ENCODE measurements at regions not wholly inside any gene's neighbourhood (a gene's known extent, or its start where the extent isn't known, plus 50 kb on each side); places are given as distances from the start of the nearest gene placed in this dataset.

GRCh38 chr16:86786338-86786737 is 208.0 kb downstream of the FOXL1 start:
- CTCF ChIA-PET: no interaction called here
- TF ChIP-seq HDAC2 (IDR thresholded peaks at IDR 0.05): no peak
- TF ChIP-seq TP53 (CRISPR knock-in tag; IDR thresholded peaks at IDR 0.05): no peak
- no peak for TF ChIP-seq GATA3 (IDR thresholded peaks at IDR 0.05; ENCODE audit: borderline replicate concordance)
- no peak for TF ChIP-seq SREBF2 (IDR thresholded peaks at IDR 0.05)

GRCh38 chr16:86786994-86787393 is 208.6 kb downstream of the FOXL1 start:
- TF ChIP-seq CBX2 (IDR thresholded peaks at IDR 0.05; ENCODE audit: borderline replicate concordance, low read depth): no peak
- TF ChIP-seq PHF8 (IDR thresholded peaks at IDR 0.05; ENCODE audit: borderline replicate concordance, low read depth): no peak
- no peak for TF ChIP-seq NPAS2 (CRISPR knock-in tag; IDR thresholded peaks at IDR 0.05; ENCODE audit: borderline replicate concordance)
- no peak for TF ChIP-seq POLR2AphosphoS2 (conservative IDR thresholded peaks at IDR 0.05; ENCODE audit: low read length)
- no peak for TF ChIP-seq KDM5A (IDR thresholded peaks at IDR 0.05)
- TF ChIP-seq BCL3 (IDR thresholded peaks at IDR 0.05): no peak
- TF ChIP-seq CHD4 (IDR thresholded peaks at IDR 0.05; ENCODE audit: borderline replicate concordance): no peak
- TF ChIP-seq CTCF (IDR thresholded peaks at IDR 0.05): no peak
- no peak for TF ChIP-seq HDAC2 (IDR thresholded peaks at IDR 0.05)
- TF ChIP-seq ZSCAN20 (CRISPR knock-in tag; IDR thresholded peaks at IDR 0.05): no peak
- no peak for TF ChIP-seq ELK1 (IDR thresholded peaks at IDR 0.05; ENCODE audit: low read depth, low read length)
- no peak for TF ChIP-seq FOSL2 (IDR thresholded peaks at IDR 0.05)
- TF ChIP-seq FOSL2 (CRISPR knock-in tag; IDR thresholded peaks at IDR 0.05): no peak
- TF ChIP-seq ESRRA (IDR thresholded peaks at IDR 0.05; ENCODE audit: borderline replicate concordance, low read length): no peak
- TF ChIP-seq MAFK (IDR thresholded peaks at IDR 0.05; ENCODE audit: partially characterized antibody): no peak
- no peak for TF ChIP-seq POLR2A (IDR thresholded peaks at IDR 0.05; ENCODE audit: low read length)
- TF ChIP-seq ZNF302 (CRISPR knock-in tag; IDR thresholded peaks at IDR 0.05): no peak
- no peak for TF ChIP-seq FOSB (CRISPR knock-in tag; IDR thresholded peaks at IDR 0.05)
- no peak overlapping the region for H3K4me3 ChIP-seq
- ATAC-seq (no peak), DNase-seq (ENCODE audit: low read depth in 1 of 2, low spot score in 1 of 2) (no peak), FAIRE-seq (no peak)
- ChIA-PET CTCF (no interaction called here), POLR2A (no interaction called here)
- WGBS (ENCODE audit: missing lambda C conversion rate): 79% methylated on average over 1 of the region's 1 CpG
- H3K9me3 ChIP-seq: no peaks in the 10 kb centered on the region
- no peaks in the 10 kb centered on the region for H3K4me1 ChIP-seq
- no peak overlapping the region for H3K4me2 ChIP-seq
- no peak overlapping the region for H3K27ac ChIP-seq

More at GRCh38 chr16:86786338-86786737, 208.0 kb downstream of the FOXL1 start:
- Histone ChIP-seq H3K4me1 (no peaks in the 10 kb centered on the region), H3K27ac (no peak overlapping the region), H3K4me2 (no peak overlapping the region), H3K4me3 (no peak overlapping the region), H3K9me3 (no peaks in the 10 kb centered on the region)
- WGBS (ENCODE audit: missing lambda C conversion rate): 71% methylated on average over 4 of the region's 4 CpGs
- POLR2A ChIA-PET: no interaction called here
- DNase-seq (ENCODE audit: low read depth in 1 of 2, low spot score in 1 of 2): no peak
- ATAC-seq: no peak
- no peak for FAIRE-seq

GRCh38 chr16:86787538-86787937 is 209.2 kb downstream of the FOXL1 start:
- DNase-seq (ENCODE audit: low read depth in 1 of 2, low spot score in 1 of 2) (no peak), ATAC-seq (no peak), FAIRE-seq (no peak)
- POLR2A ChIA-PET: no interaction called here
- Histone ChIP-seq H3K4me1 (no peaks in the 10 kb centered on the region), H3K27ac (no peak overlapping the region), H3K9me3 (no peaks in the 10 kb centered on the region), H3K4me2 (no peak overlapping the region), H3K4me3 (no peak overlapping the region)
- no peak for TF ChIP-seq HDAC2 (IDR thresholded peaks at IDR 0.05)
- no peak for TF ChIP-seq NR3C1 (IDR thresholded peaks at IDR 0.05)
- TF ChIP-seq KDM1A (IDR thresholded peaks at IDR 0.05; ENCODE audit: low read depth): no peak
- TF ChIP-seq PBX3 (IDR thresholded peaks at IDR 0.05): no peak
- TF ChIP-seq SMC3 (IDR thresholded peaks at IDR 0.05): no peak
- TF ChIP-seq HES2 (IDR thresholded peaks at IDR 0.05): no peak
- TF ChIP-seq MYC (IDR thresholded peaks at IDR 0.05; ENCODE audit: borderline replicate concordance, low read length): no peak
- TF ChIP-seq TFCP2L1 (CRISPR knock-in tag; IDR thresholded peaks at IDR 0.05): no peak
- no peak for TF ChIP-seq CEBPB (IDR thresholded peaks at IDR 0.05)
- no peak for TF ChIP-seq HOXA7 (CRISPR knock-in tag; IDR thresholded peaks at IDR 0.05)
- TF ChIP-seq RAD21 (conservative IDR thresholded peaks at IDR 0.05 in 1 of 2, IDR thresholded peaks at IDR 0.05 in 1 of 2): no peak
- no peak for TF ChIP-seq FOXS1 (CRISPR knock-in tag; IDR thresholded peaks at IDR 0.05)
- WGBS (ENCODE audit: missing lambda C conversion rate): 67% methylated on average over 5 of the region's 5 CpGs
- CTCF ChIA-PET: no interaction called here

All from A549 (cell line).